Ovary (tissue), 7 donors: ENCODE measurements at regions not wholly inside any gene's neighbourhood (a gene's known extent, or its start where the extent isn't known, plus 50 kb on each side); places are given as distances from the start of the nearest gene placed in this dataset.

Experiments
- DNase-seq, 5 donors: peaks; one replicate each; pipeline ENCODE4 v3.0.0-alpha.2; 2019 to 2020
- H3K27ac ChIP-seq, 2 donors: fragments of 200-600 bp; one replicate each; pipeline versions ENCODE4 v1.5.1 to v1.8.0; 2019 to 2022
- H3K27me3 ChIP-seq: fragments of 200-600 bp; one replicate; pipeline ENCODE4 v1.8.0; 2022
- H3K36me3 ChIP-seq: fragments of 200-600 bp; sonication (generic); one replicate; pipeline ENCODE4 v1.5.1; 2019
- H3K4me1 ChIP-seq: one replicate; pipeline ENCODE4 v1.8.1; 2013; ENCODE audit warnings: mild to moderate bottlenecking, moderate library complexity; ENCODE audit not compliant: insufficient read depth
- H3K4me3 ChIP-seq: fragments of 200-600 bp; sonication (generic); one replicate; pipeline ENCODE4 v1.5.1; 2017
- H3K9me3 ChIP-seq, 2 donors: fragments of 200-600 bp in 1 of 2; sonication (generic) in 1 of 2; one replicate each; pipeline versions ENCODE4 v1.5.1 to v1.8.1; 2013 to 2019; ENCODE audit warnings: mild to moderate bottlenecking in 1 of 2, moderate library complexity in 1 of 2
- CTCF ChIP-seq, 3 donors: fragments of 450-650 bp in 2 of 3; fragments of 200-600 bp in 1 of 3; IDR thresholded peaks; one replicate each; pipeline versions ENCODE4 v1.5.1 to v1.8.0; 2016 to 2022; ENCODE audit warnings: antibody characterized with exemption in 3 of 3, mild to moderate bottlenecking in 1 of 3
- EP300 ChIP-seq: sonication (generic); formaldehyde crosslinking; IDR thresholded peaks from one replicate; pipeline ENCODE4 v1.6.1; 2017; ENCODE audit warnings: antibody characterized with exemption
- POLR2A ChIP-seq: fragments of 450-650 bp; IDR thresholded peaks from one replicate; pipeline ENCODE4 v1.6.1; 2017; ENCODE audit warnings: antibody characterized with exemption, mild to moderate bottlenecking, moderate library complexity
- WGBS, 3 donors: extraction: QIAGEN DNeasy Blood & Tissue Kit in 1 of 3; methylation state at CpG; one replicate each; pipeline versions ENCODE4 v1.1.5 to v1.1.7; 2013 to 2017; 5-methylcytosine and 5-hydroxymethylcytosine counted together
- intact Hi-C, 4 donors: fragments of 100-400 bp; cut with DNase I; formaldehyde crosslinking; loops; one replicate each; pipeline versions ENCODE4 v1.11.0 to v1.15.1; 2022 to 2023
- donor health status: DM: no; HTN: no; CAD: no; lungs with moderate emphysema.
- donor health status: DM: no; HTN: no; CAD: no.
- donor health status: Bipolar disorder and iron deficiency.
- donor health status: DM: no; HTN: no; CAD: no.
- donor health status: DM: yes; HTN: yes; CAD: no.

- no peaks in the 10 kb centered on the region for H3K27me3 ChIP-seq
- H3K4me3 ChIP-seq, result no peak overlapping the region
- no peaks in the 10 kb centered on the region for H3K4me1 ChIP-seq
- intact Hi-C loops, result no loop called here
- H3K36me3 ChIP-seq, result no peaks in the 10 kb centered on the region
- no peaks in the 10 kb centered on the region for H3K9me3 ChIP-seq
- H3K27ac ChIP-seq, result no peak overlapping the region
- TF ChIP-seq POLR2A (no peak), EP300 (no peak), CTCF (IDR thresholded peaks at IDR 0.05) (no peak)
- DNase-seq, result no peak
Observed at GRCh38 chr4:100889898-100890297, 372.1 kb upstream of the EMCN start.

GRCh38 chr4:100889401-100889800 is 371.6 kb upstream of the EMCN start:
- Histone ChIP-seq H3K27ac (no peak overlapping the region), H3K36me3 (no peaks in the 10 kb centered on the region), H3K9me3 (no peaks in the 10 kb centered on the region), H3K27me3 (no peaks in the 10 kb centered on the region), H3K4me3 (no peak overlapping the region), H3K4me1 (no peaks in the 10 kb centered on the region)
- intact Hi-C loops, result no loop called here
- DNase-seq, result no peak
- TF ChIP-seq EP300 (no peak), POLR2A (no peak), CTCF (IDR thresholded peaks at IDR 0.05) (no peak)
- WGBS, 3 donors, result 73 to 89% (median 87%) methylated on average over 2 of the region's 2 CpGs

GRCh38 chr4:100882661-100883060 is 364.8 kb upstream of the EMCN start:
- intact Hi-C loops, result no loop called here
- H3K27ac ChIP-seq, result no peak overlapping the region
- no peak overlapping the region for H3K4me3 ChIP-seq
- no peaks in the 10 kb centered on the region for H3K27me3 ChIP-seq
- DNase-seq, result no peak
- no peaks in the 10 kb centered on the region for H3K4me1 ChIP-seq
- TF ChIP-seq EP300, result no peak
- TF ChIP-seq CTCF (IDR thresholded peaks at IDR 0.05), result no peak
- TF ChIP-seq POLR2A, result no peak
- H3K9me3 ChIP-seq, result no peaks in the 10 kb centered on the region
- no peaks in the 10 kb centered on the region for H3K36me3 ChIP-seq

GRCh38 chr4:100881283-100881682 is 363.5 kb upstream of the EMCN start:
- WGBS, 3 donors, result 97 to 98% (median 97%) methylated on average over 1 of the region's 1 CpG
- H3K4me3 ChIP-seq, result no peak overlapping the region
- H3K4me1 ChIP-seq, result no peaks in the 10 kb centered on the region
- intact Hi-C loops, result no loop called here
- no peaks in the 10 kb centered on the region for H3K36me3 ChIP-seq
- H3K9me3 ChIP-seq, result no peaks in the 10 kb centered on the region
- no peak for TF ChIP-seq EP300
- TF ChIP-seq CTCF (IDR thresholded peaks at IDR 0.05), result no peak
- no peak for TF ChIP-seq POLR2A
- no peaks in the 10 kb centered on the region for H3K27me3 ChIP-seq
- no peak for DNase-seq
- H3K27ac ChIP-seq, result no peak overlapping the region

GRCh38 chr4:100880011-100880410 is 362.2 kb upstream of the EMCN start:
- no peak for TF ChIP-seq CTCF (IDR thresholded peaks at IDR 0.05)
- TF ChIP-seq POLR2A, result no peak
- no peak for TF ChIP-seq EP300
- intact Hi-C loops, result no loop called here
- Histone ChIP-seq H3K9me3 (no peaks in the 10 kb centered on the region), H3K27ac (no peak overlapping the region), H3K4me3 (no peak overlapping the region), H3K36me3 (no peaks in the 10 kb centered on the region), H3K27me3 (no peaks in the 10 kb centered on the region), H3K4me1 (no peaks in the 10 kb centered on the region)
- WGBS, 3 donors, result 85 to 100% (median 96%) methylated on average over 1 of the region's 1 CpG
- no peak for DNase-seq
